GM19468 (cell line): ENCODE measurements at regions not wholly inside any gene's neighbourhood (a gene's known extent, or its start where the extent isn't known, plus 50 kb on each side); places are given as distances from the start of the nearest gene placed in this dataset.
"Not testable (repeated sequence)": the region's sequence is repeated elsewhere in the genome, so short reads cannot be mapped to it uniquely, and the experiment has no call there.

Experiments used
- ATAC-seq: cut with Tn5 transposase; IDR thresholded peaks from one replicate; pipeline ENCODE4 v1.9.1; 2021; ENCODE audit warnings: mild to moderate bottlenecking, moderate library complexity, moderate number of reproducible peaks; ENCODE audit not compliant: unreplicated experiment; ENCODE audit errors: extremely low read depth

DNA sequence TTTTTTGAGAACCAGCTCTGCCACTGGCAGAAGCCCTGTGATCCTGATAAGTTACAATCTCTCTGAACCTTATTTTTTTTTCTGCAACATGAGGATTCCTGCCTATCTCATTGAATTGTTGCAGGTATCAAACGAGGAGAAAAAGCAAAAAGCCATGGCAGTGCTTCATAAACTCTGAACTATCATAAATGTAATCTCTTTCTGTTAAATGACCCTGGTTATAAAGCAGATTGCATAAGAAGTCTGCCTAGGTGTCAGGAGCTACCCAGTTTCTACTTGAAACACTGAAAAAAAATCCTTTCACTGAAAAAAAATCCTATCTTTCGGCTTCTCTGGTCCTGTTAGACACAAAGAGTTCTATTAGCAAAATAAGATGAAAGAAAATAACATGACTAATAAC is 172.7 kb downstream of the FAM43A start:
- no peak for ATAC-seq

DNA sequence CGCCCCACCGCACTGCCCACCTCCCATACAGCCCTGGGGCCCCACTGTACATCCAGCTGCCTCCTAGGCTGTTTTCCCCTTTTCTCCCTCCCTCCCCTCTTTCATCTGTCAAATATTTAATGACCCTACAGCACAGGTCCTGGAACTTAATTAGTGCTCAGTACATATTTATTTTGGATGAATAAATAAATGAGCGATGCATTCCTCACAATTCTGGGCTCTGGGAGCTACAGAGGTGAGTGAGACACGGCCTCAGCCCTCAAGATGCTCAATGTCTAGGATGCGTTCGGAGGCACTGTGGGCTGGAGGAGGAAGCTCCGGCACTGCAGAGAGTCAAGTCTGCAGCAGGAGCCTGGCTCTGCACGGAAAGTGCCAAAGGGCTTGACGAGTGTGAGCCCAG is 175.0 kb downstream of the FAM43A start:
- no peak for ATAC-seq

DNA sequence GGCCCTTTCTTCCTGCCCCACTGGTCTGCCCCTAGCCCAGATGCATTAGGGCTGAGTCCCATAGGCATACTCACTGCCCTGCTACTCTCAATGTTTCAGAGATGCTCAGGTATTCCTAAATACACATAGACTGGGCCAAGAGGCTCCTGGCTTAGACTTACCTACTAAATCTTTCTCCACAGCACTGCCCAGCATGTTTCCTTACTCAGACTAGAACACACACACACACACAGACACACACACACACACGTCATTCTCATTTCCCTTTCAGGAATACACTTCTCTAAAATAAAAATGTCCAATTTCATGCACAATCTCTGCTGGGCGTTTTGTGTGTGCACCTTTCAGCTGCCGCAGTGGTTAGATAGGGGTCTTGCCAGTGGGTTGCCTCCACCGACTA is 175.7 kb downstream of the FAM43A start:
- no peak for ATAC-seq

DNA sequence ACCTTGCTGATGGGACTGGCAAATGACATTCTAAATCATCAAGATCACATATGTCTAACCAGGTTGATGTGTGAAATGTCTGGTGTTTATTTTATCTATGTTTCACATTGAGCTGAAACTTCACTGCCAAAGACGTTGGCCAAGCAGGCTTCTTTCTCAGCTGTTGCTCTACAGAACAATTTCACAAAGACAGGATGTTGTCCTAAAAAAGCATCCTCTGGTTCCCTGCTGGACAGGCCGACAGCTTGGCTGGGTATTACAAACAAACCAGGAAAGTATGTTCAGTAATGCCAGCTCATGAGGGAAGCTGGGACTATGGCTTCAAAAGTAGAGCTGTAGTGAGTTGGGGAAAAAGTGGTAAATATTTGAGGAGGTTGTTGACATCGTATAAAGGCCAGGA is 179.4 kb downstream of the FAM43A start:
- ATAC-seq, result no peak

DNA sequence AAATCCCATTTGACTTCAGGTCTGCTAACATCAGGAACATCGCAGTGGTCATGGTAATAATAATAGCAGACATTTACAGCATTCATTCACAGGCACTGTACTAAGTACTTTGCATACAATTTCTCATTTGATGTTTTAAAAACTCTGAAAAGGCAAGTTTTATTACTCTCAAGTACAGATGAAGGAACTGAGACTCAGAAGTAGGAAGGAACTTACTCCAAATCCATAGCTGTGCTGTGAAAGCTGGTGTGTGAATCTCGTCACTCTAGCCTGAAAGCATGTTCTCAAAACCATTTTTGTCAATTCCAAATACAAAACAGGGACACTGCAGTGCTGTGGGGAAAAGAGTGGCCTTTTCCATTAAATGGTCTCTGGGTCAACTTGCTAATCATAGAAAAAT is 179.9 kb downstream of the FAM43A start:
- no peak for ATAC-seq

DNA sequence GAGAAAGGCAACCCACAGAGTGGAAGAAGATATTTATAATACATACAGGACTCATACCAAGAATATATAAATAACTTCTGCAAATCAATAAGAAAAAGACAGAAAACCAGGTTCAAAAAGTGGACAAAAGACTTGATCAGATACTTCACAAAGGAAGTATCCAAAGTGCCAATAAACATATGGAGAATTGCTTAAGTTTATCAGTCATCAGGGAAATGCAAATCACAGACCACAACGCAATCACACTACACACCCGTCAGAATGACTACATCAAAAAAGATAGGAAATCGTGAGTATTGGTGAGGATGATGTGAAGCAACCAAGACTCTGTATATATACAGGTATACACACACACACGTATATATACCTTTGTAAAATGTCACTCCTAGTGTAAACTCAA is 180.6 kb downstream of the FAM43A start:
- no peak for ATAC-seq

DNA sequence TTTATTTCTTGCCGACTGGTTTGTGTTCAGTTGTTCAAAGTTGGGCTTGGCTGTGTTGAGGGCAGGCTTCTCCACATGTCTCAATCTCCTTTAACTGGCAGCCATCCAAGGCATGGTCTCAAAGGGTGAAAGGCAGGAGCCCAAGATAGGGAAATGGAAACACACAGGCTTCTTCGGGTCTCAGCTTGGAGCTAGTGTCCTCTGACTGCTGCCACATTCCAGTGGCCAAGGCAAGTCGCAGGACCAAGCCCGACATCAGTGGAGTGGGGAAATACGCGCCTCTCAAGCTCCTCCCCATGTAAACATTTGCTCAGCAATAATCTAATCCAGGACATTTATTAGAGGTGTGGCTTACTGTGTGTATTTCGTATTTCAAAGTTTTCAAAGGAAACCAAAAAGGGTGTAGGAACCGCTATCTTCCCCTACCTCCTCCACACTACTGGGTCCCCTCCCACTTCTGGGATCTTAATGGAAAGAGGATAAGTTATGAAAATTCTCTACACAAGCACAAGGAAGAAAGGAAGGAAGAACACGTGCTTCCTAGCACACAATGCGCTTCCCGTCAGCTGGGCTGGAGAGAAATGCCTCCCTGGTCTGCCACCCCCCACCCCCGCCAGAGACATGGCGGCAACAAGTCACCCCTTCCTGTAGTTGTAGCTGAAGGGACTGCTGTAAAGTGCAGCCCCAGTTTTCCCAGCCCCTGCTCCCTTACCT is 181.7 kb downstream of the FAM43A start:
- ATAC-seq, result no peak

DNA sequence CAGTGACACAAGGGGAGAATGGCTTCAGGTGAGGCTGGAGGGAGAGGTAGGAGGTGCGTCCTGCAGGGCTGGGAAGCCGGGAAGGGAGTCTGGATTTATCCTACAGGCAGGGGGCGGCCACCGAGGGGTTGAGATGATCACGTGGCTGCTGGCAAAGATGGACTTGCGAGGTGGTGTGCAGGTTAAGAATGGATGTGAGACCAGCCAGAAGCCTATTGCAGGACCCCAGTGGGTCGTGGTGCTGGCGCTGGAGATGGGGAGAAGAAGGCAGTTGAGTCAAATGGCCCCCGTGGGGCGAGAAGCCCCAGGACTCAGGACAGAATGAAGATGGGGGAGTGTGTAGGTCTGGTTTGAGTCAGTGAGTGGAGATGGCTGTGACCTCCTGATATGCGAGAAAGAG is 183.1 kb downstream of the FAM43A start:
- no peak for ATAC-seq

DNA sequence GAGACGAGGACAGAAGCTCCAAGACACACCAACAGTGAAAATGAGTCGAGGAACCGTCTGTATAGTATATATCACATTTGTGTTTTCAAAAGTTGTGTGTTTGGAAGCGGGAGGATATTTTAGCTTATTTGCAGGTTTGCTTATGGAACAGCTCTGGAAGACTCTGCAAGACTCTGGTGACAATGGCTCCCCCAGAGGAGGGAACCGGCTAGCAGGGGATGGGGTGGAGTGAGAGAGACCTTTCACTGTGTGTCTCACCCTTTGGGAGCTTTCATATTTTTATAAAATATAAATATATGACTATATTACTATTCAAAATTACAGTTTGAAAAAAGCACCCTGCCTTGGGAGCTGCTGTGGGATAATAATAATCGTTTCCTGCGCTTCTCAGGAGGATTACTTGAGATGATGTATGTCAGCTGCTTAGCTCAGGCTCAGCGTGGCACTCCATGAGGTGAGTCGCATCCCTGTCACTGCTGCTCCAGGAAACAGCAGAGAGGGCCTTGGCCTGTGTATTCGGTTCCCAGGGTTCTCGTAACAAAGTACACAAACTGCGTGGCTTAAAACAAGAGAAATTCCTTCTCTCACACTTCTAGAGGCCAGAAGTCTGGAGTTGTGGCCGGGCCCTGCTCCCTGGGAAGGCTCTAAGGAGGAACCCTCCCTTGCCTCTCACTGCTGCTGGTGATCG is 183.9 kb downstream of the FAM43A start:
- no peak for ATAC-seq

DNA sequence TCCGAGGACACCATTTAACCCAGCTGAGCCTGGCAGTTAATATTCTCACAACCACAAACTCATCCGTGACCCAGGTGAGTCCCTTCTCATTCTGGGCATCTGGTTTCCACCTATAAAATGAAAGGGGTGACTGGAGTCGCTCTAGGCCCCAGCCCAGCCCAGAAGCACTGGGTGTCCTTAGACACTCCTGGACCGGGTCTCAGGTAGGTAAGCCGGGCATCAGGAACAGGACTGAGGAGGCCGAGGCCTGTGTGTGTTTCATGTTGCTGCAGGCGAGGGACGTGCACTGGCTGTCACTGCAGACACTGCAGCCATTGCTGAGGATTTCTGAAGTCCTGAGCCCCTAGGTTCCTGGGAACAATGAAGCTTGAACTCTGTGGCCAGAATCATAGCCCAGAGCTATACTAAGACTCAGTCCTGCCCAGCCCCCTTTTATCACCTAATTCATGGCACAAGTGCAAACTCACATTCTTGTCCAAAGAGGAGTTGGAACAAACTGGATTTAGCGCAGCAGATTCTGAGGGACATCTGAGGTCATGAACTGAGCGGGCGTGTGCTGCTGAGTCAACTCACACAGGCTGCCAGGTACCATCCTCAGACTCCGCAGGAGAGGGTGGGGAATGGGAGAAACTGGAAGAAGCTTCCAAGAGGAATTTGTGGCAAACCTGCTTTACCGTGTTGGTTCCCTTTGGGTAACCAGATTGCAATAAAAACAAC is 184.9 kb downstream of the FAM43A start:
- no peak for ATAC-seq

DNA sequence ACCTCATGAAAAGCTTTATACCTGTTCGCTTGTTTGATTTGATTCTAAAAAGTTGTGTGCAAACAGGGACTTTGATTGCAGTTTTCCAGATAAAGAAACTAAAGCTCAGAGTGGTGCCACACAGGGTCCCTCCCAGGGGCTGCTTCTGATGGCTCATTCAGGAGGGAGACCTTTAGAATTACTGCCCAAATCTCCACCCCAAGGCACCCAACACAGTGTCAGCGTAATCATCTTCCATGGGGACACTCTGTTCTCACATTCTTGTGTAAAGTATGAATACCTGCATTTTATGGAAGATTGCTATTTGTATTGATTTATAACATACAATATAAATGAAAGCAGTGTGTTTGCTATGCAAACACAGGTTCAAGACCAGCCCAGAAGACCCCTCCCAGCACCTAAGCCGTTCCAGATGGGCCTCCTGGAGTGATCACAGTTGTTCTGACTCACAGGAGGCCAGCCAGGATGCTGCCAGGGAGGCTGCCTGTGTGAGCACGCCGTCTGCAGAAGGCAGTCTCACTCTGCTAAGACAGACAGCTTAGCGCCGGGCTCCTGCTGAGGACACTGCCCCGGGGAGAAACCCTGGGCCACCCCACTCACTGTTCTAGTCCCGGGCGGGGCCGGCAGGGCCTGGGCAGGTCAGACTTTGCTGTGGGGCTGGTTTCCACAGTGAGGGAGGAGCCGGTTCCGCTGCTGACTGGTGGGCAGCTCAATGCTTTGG is 185.6 kb downstream of the FAM43A start:
- ATAC-seq, result no peak

DNA sequence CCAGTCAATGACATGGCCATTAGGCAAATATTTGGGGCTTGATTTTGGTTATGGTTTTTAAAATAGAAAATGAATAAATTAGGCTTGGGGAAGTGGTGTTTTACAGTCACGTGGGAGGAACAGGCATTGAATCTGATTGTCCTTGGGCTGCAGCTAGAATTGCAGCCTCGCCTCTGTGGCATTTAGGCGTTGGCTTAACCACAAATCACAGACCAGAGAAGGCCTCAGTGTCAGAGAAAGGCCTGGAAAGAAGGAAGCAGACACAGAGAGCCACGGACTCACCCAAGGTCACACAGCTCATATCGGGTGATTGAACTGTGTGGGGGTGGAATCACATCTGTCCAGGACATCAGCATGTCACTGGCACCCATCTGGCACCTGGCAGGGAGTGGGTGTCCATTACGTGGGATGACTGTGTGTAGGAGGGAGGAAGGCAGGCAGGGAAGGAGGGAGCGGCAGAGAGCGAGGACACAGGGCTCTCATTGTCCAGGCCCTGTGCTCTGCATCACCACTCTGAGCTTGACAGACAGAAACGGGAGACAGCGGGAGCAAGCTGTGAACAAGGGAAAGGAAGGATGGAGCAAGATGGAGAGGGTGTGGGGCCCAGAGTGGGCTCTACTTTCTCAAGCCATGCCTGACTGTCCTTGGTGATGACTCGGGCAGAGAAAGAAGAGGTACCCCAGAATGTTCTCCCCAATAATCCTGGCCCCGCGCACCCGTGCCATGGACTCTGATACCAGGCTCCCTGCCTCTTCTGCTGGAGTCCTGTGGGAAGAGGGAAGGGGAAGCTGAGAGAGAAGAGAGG is 186.4 kb downstream of the FAM43A start:
- ATAC-seq, result no peak

DNA sequence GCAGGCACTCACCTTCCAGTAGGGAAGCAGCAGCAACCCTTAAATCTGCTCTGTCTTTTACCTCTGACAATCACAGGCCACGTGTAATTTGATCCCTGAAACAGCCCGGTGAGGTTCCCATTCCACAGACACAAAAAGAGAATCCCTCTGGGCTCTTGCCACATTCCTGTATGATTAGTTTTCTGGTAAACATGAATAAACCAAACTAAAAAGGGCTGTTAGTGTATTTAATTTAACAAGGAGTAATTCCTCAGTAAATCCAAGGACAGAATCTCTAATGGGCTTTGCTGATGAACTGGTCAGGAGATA is 186.9 kb downstream of the FAM43A start:
- ATAC-seq, result no peak

DNA sequence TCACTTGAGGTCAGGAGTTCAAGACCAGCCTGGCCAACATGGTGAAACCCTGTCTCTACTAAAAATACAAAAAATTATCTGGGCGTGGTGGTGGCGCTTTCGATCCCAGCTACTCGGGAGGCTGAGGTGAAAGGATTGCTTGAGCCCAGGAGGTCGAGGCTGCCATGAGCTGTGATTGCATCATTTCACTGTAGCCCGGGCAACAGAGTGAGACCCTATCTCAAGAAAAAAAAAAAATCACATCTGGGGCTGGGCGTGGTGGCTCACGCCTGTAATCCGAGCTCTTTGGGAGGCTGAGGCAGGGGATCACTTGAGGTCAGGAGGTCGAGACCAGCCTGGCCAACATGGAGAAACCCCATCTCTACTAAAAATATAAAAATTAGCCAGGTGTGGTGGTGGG is 187.8 kb downstream of the FAM43A start:
- not testable (repeated sequence) for ATAC-seq

DNA sequence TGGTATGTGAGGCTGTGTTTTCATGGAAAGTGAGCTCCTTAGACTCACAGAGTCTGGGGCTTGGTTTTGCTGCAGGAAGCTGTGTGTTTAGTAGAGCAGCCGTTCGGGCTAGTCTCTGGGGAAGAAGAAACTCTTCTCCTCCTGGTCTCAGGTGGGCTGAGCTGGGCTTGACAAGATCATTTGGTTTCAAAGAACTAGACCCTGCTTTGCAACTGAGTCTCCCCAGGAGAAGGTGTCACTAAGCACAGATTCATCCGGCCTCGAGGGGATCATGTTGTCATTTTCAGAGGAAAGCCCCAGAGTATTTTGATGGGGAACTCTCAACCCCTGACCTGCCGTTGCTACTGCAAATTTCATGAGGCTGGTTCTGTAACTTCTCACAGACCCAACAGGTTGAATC is 188.5 kb downstream of the FAM43A start:
- no peak for ATAC-seq

DNA sequence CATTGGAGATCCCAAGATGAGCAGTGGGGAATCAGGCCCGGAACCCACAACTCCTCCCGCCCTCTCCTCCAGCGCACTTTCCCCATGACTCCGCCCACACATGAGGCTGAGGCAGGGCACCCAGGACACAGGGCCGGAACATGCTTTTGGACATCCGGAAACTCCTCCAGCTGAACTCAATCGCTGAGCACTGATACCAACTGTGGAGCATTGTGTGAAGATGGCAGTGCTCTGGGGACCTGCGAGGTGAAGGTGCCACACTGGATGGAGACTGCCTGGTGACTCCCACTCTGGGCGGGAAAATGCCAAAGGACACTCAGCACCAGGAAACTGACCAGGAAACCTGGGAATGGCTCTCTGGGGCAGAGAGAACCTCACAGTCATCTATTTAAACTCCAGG is 189.1 kb downstream of the FAM43A start:
- ATAC-seq, result no peak

DNA sequence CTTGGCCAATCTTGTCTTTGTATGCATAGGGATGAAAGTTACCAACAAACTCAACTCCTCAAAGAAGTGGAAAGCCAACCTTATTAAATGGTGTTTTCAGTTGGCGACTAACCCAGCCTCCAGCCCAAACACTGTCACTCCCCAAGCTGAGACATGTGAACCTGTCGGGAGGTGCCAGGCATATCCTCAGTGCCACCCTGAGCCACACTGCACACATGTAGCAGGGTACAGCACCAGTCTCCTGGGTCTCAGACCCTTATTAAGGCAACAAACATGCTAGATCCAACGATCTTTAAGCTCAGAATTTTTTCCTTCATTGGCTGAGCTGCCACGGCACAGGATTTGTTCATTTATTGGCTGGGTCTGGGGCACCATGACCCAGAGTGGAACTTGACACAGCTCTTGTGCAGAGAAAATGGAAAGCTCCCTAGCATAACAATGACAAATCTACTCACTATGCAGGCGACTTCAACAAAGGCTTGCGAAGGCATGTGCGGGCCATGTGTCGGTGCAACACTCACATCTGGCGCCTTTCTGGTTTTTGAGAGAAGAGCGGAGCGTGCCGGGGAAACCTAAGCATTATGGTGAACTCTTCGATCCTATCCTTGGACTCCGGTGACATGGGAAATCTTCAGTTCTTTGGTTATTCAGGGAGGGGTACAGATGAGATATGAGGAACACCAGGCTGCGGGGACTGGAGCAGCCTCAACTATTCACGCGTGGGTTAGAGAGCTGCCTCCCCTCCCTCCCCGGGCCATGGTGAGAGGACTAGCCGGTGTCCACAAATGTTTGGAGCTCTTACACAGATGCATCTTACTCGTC is 190.1 kb downstream of the FAM43A start:
- no peak for ATAC-seq

DNA sequence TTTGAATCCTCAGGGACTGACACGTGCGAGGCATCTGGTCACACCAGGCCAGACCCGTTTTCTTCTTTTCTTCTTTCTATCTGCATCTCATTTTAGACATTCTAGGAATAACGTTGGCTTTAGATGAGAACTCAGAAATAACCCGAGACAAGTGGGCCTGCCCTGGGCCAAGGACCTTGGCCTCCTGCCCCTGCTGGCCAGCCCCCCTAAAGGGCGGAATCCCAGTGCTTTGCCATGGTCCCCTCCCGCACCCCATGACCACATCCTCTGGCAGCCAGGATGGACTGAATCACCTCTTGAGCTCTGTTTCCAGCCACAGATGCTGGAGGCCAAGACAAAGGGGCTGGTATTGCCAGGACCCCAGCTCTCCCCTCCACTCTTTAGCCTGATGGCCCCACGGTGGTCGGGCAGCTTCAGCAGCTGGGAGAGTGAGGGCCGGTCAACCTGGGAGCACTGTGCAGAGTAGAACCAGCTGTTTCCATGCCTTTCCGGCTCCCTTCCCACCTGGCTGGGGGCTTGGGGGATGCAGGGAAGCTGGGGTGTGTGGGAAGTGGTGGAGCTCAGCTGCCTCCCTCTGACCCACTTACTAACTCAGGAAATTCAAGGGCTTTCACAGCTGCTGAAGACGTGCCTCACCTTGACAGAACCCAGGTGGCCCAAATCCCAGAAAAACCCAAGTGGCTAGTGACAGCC is 190.9 kb downstream of the FAM43A start:
- no peak for ATAC-seq
